ENCODE measurements at regions not wholly inside any gene's neighbourhood (a gene's known extent, or its start where the extent isn't known, plus 50 kb on each side); places are given as distances from the start of the nearest gene placed in this dataset.
"Not testable (repeated sequence)": the region's sequence is repeated elsewhere in the genome, so short reads cannot be mapped to it uniquely, and the experiment has no call there.

- Histone ChIP-seq H3K4me3 (no peak overlapping the region), H3K36me3 (no peaks in the 10 kb centered on the region), H3K27me3 (no peaks in the 10 kb centered on the region), H3K27ac (no peak overlapping the region), H3K9me3 (no peaks in the 10 kb centered on the region), H3K4me1 (no peaks in the 10 kb centered on the region)
- WGBS, 2 donors (ENCODE audit: low coverage in 1 of 2): 50% methylated on average over 2 of the region's 2 CpGs; no CpG with 5 or more reads in 1 of the 2 donors
- no peak for ATAC-seq
- no peak for TF ChIP-seq POLR2AphosphoS5 (IDR thresholded peaks at IDR 0.05)
- TF ChIP-seq EP300 (IDR thresholded peaks at IDR 0.05): no peak
- no peak for TF ChIP-seq POLR2A (IDR thresholded peaks at IDR 0.05)
- TF ChIP-seq, protein P1, sequence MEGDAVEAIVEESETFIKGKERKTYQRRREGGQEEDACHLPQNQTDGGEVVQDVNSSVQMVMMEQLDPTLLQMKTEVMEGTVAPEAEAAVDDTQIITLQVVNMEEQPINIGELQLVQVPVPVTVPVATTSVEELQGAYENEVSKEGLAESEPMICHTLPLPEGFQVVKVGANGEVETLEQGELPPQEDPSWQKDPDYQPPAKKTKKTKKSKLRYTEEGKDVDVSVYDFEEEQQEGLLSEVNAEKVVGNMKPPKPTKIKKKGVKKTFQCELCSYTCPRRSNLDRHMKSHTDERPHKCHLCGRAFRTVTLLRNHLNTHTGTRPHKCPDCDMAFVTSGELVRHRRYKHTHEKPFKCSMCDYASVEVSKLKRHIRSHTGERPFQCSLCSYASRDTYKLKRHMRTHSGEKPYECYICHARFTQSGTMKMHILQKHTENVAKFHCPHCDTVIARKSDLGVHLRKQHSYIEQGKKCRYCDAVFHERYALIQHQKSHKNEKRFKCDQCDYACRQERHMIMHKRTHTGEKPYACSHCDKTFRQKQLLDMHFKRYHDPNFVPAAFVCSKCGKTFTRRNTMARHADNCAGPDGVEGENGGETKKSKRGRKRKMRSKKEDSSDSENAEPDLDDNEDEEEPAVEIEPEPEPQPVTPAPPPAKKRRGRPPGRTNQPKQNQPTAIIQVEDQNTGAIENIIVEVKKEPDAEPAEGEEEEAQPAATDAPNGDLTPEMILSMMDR (IDR thresholded peaks at IDR 0.05): no peak
These were observed 211.5 kb upstream of the GRIA3 start for GRCh38 chrX:122972604-122973003.

- WGBS, 2 donors (ENCODE audit: low coverage in 1 of 2): 73 to 95% methylated on average over 5 to 6 of the region's 6 CpGs
- TF ChIP-seq POLR2A (IDR thresholded peaks at IDR 0.05) (no peak), POLR2AphosphoS5 (IDR thresholded peaks at IDR 0.05) (no peak), EP300 (IDR thresholded peaks at IDR 0.05) (no peak)
- TF ChIP-seq, protein P1 (IDR thresholded peaks at IDR 0.05): no peak
These were observed 201.6 kb upstream of the GRIA3 start for GRCh38 chrX:122982521-122982920.

DNA sequence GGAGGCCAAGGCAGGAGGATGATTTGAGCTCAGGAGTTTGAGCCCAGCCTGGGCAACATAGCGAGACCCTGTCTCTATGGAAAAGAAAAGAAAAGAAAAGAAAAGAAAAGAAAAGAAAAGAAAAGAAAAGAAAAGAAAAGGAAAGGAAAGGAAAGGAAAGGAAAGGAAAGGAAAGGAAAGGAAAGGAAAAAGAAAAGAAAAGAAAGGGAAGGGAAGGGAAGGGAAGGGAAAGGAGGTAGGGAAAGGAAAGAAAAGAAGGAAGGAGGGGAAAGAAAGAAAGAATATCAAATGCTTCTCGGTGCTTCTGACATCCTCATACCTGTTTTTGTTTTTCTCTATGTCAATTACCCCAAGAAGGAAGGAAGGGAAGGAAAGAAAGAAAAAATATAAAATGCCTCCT is 181.2 kb upstream of the GRIA3 start:
- H3K4me3 ChIP-seq, H3K36me3 ChIP-seq, ATAC-seq, H3K27ac ChIP-seq, H3K9me3 ChIP-seq, H3K27me3 ChIP-seq, H3K4me1 ChIP-seq: not testable (repeated sequence)
- WGBS, 2 donors (ENCODE audit: low coverage in 1 of 2): 71 to 100% methylated on average over 1 to 2 of the region's 2 CpGs

More at GRCh38 chrX:122982521-122982920, 201.6 kb upstream of the GRIA3 start:
- no peak overlapping the region for H3K4me3 ChIP-seq
- no peaks in the 10 kb centered on the region for H3K4me1 ChIP-seq
- H3K36me3 ChIP-seq: no peaks in the 10 kb centered on the region
- no peaks in the 10 kb centered on the region for H3K27me3 ChIP-seq
- no peaks in the 10 kb centered on the region for H3K9me3 ChIP-seq
- H3K27ac ChIP-seq: no peak overlapping the region
- no peak for ATAC-seq

GRCh38 chrX:123013141-123013540 is 170.9 kb upstream of the GRIA3 start:
- Histone ChIP-seq H3K4me1 (no peaks in the 10 kb centered on the region), H3K36me3 (no peaks in the 10 kb centered on the region), H3K27ac (no peak overlapping the region), H3K9me3 (no peaks in the 10 kb centered on the region), H3K4me3 (no peak overlapping the region), H3K27me3 (no peaks in the 10 kb centered on the region)
- 50% methylated on average over 1 of the region's 1 CpG; no CpG with 5 or more reads in 1 of the 2 donors for WGBS, 2 donors (ENCODE audit: low coverage in 1 of 2)
- TF ChIP-seq, protein P1 (IDR thresholded peaks at IDR 0.05): no peak
- no peak for TF ChIP-seq EP300 (IDR thresholded peaks at IDR 0.05)
- no peak for ATAC-seq

DNA sequence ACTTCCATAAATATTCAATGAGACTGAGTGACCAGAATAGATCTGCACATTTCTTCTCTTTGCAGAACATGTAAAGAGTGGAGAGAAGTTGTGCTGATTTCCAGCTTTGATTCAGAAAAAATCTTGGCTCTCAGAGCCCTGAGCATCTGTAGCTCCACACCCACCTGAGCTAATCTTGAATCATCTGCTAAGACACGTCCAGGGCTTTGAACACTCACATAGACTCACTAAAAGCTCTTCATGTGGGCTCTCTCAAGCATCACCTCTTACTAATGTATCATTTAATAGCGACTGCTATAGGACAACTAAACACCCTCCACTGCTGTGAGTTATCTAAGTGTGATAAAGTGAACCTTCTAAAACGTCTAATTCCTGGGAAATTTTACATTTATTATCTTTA is 147.7 kb upstream of the GRIA3 start:
- Histone ChIP-seq H3K36me3 (no peaks in the 10 kb centered on the region), H3K4me1 (no peaks in the 10 kb centered on the region), H3K9me3 (no peaks in the 10 kb centered on the region), H3K4me3 (no peak overlapping the region), H3K27me3 (no peaks in the 10 kb centered on the region), H3K27ac (no peak overlapping the region)
- 34 to 58% methylated on average over 2 of the region's 3 CpGs for WGBS, 2 donors (ENCODE audit: low coverage in 1 of 2)
- no peak for TF ChIP-seq POLR2AphosphoS5 (IDR thresholded peaks at IDR 0.05)
- no peak for TF ChIP-seq EP300 (IDR thresholded peaks at IDR 0.05)
- TF ChIP-seq, protein P1 (IDR thresholded peaks at IDR 0.05): no peak
- TF ChIP-seq POLR2A (IDR thresholded peaks at IDR 0.05): no peak
- no peak for ATAC-seq
